Fibroblast of lung (primary cell): ENCODE measurements at regions not wholly inside any gene's neighbourhood (a gene's known extent, or its start where the extent isn't known, plus 50 kb on each side); places are given as distances from the start of the nearest gene placed in this dataset.

Experiments
- DNase-seq, 2 donors: peaks; one replicate each; pipeline versions ENCODE4 v3.0.0 to v3.0.0-alpha.2; 2010; ENCODE audit warnings: low read depth in 2 of 2
- H2AFZ ChIP-seq: 2 replicates; pipeline ENCODE4 v1.5.1; 2012; ENCODE audit warnings: low read length, control low read depth, inconsistent platforms
- H3K27ac ChIP-seq: 2 replicates; pipeline ENCODE4 v1.5.1; 2011; ENCODE audit warnings: low read length, control low read depth; ENCODE audit not compliant: insufficient read depth
- H3K27me3 ChIP-seq: 2 replicates; pipeline ENCODE4 v1.5.1; 2011; ENCODE audit warnings: mild to moderate bottlenecking, low read length; ENCODE audit not compliant: control insufficient read depth, insufficient read depth
- H3K36me3 ChIP-seq: 2 replicates; pipeline ENCODE4 v1.5.1; 2011; ENCODE audit warnings: low read length; ENCODE audit not compliant: control insufficient read depth, insufficient read depth
- H3K4me1 ChIP-seq: 2 replicates; pipeline ENCODE4 v1.5.1; 2011; ENCODE audit warnings: low read length; ENCODE audit not compliant: control insufficient read depth, insufficient read depth; ENCODE audit errors: extremely low read depth
- H3K4me2 ChIP-seq: 2 replicates; pipeline ENCODE4 v1.5.1; 2011; ENCODE audit warnings: low read length, control low read depth; ENCODE audit not compliant: insufficient read depth; ENCODE audit errors: extremely low read depth
- H3K4me3 ChIP-seq, 4 experiments: fragments of 200-600 bp in 1 of 4; sonication (generic) in 1 of 4; replicated peaks in 1 of 4; 2 replicates each; pipeline ENCODE4 v1.5.1; 2011 to 2016; ENCODE audit warnings: low read length in 4 of 4, low read depth in 3 of 4, mild to moderate bottlenecking in 3 of 4, control low read depth in 2 of 4, inconsistent platforms in 1 of 4, mixed read lengths in 1 of 4; ENCODE audit not compliant: insufficient read depth in 1 of 4; ENCODE audit errors: control extremely low read depth in 1 of 4
- H3K79me2 ChIP-seq: 2 replicates; pipeline ENCODE4 v1.5.1; 2012; ENCODE audit warnings: mild to moderate bottlenecking, low read length, inconsistent platforms; ENCODE audit not compliant: control insufficient read depth, insufficient read depth
- H3K9ac ChIP-seq: 2 replicates; pipeline ENCODE4 v1.5.1; 2011; ENCODE audit warnings: mild to moderate bottlenecking, low read length, control low read depth; ENCODE audit not compliant: insufficient read depth
- H3K9me3 ChIP-seq: 2 replicates; pipeline ENCODE4 v1.5.1; 2012; ENCODE audit warnings: low read depth, low read length; ENCODE audit not compliant: control insufficient read depth, insufficient read depth
- H4K20me1 ChIP-seq: 2 replicates; pipeline ENCODE4 v1.5.1; 2011; ENCODE audit warnings: low read length; ENCODE audit not compliant: control insufficient read depth, insufficient read depth; ENCODE audit errors: extremely low read depth
- EZH2 ChIP-seq: IDR thresholded peaks from 2 replicates; pipeline ENCODE4 v1.5.1; 2012; ENCODE audit warnings: low read length, control low read depth, mild to moderate bottlenecking; ENCODE audit errors: missing control alignments
- TF ChIP-seq, protein P1 (sequence below), 2 donors: IDR thresholded peaks in 1 of 2; conservative IDR thresholded peaks in 1 of 2; 1 replicate in 1 of 2; 2 replicates in 1 of 2; pipeline ENCODE4 v1.5.1; 2011 to 2012; ENCODE audit warnings: low read length in 2 of 2, control low read depth in 1 of 2, inconsistent platforms in 1 of 2, low read depth in 1 of 2, mild to moderate bottlenecking in 1 of 2

DNA sequence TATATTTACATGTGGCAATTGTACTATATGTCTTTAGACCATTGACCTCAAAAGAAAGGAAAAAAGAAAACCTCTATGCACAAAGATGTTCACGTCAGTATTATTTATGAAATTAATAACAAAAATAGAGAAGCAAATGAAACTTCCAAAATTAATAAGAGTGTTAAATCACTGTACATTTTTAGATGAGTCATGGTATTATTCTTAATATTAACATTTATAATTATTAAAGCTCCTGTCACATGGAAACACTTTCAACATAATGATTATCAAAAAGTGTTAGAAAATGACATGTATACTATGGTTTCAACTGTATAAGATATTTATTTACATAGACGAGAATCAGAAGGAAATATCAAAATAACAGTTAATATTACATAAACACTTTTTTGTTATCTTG lies 324.9 kb upstream of the RUNX1 start:
- H3K4me3 ChIP-seq = no peak overlapping the region
- H3K27ac ChIP-seq = no peak overlapping the region
- no peak overlapping the region for H2AFZ ChIP-seq
- no peaks in the 10 kb centered on the region for H3K79me2 ChIP-seq
- H3K9me3 ChIP-seq = no peaks in the 10 kb centered on the region
- H3K36me3 ChIP-seq = no peaks in the 10 kb centered on the region
- DNase-seq = no peak
- no peak overlapping the region for H3K9ac ChIP-seq
- no peak overlapping the region for H3K4me2 ChIP-seq
- no peaks in the 10 kb centered on the region for H3K4me1 ChIP-seq
- TF ChIP-seq, protein P1, sequence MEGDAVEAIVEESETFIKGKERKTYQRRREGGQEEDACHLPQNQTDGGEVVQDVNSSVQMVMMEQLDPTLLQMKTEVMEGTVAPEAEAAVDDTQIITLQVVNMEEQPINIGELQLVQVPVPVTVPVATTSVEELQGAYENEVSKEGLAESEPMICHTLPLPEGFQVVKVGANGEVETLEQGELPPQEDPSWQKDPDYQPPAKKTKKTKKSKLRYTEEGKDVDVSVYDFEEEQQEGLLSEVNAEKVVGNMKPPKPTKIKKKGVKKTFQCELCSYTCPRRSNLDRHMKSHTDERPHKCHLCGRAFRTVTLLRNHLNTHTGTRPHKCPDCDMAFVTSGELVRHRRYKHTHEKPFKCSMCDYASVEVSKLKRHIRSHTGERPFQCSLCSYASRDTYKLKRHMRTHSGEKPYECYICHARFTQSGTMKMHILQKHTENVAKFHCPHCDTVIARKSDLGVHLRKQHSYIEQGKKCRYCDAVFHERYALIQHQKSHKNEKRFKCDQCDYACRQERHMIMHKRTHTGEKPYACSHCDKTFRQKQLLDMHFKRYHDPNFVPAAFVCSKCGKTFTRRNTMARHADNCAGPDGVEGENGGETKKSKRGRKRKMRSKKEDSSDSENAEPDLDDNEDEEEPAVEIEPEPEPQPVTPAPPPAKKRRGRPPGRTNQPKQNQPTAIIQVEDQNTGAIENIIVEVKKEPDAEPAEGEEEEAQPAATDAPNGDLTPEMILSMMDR (conservative IDR thresholded peaks at IDR 0.05 in 1 of 2, IDR thresholded peaks at IDR 0.05 in 1 of 2; ENCODE audit: low read depth in 1 of 2, low read length in 2 of 2) = no peak
- no peak for TF ChIP-seq EZH2
- no peaks in the 10 kb centered on the region for H3K27me3 ChIP-seq
- H4K20me1 ChIP-seq = no peaks in the 10 kb centered on the region

GRCh38 chr21:35372201-35372600 lies 323.1 kb upstream of the RUNX1 start:
- Histone ChIP-seq H3K4me1 (no peaks in the 10 kb centered on the region), H3K27ac (no peak overlapping the region), H3K4me3 (no peak overlapping the region), H3K79me2 (no peaks in the 10 kb centered on the region), H3K9ac (no peak overlapping the region), H3K27me3 (no peaks in the 10 kb centered on the region), H3K36me3 (no peaks in the 10 kb centered on the region), H3K4me2 (no peak overlapping the region), H4K20me1 (no peaks in the 10 kb centered on the region), H2AFZ (no peak overlapping the region), H3K9me3 (no peaks in the 10 kb centered on the region)
- no peak for TF ChIP-seq EZH2
- TF ChIP-seq, protein P1 (conservative IDR thresholded peaks at IDR 0.05 in 1 of 2, IDR thresholded peaks at IDR 0.05 in 1 of 2; ENCODE audit: low read depth in 1 of 2, low read length in 2 of 2) = no peak
- DNase-seq = no peak

GRCh38 chr21:35370671-35371070 lies 321.6 kb upstream of the RUNX1 start:
- Histone ChIP-seq H3K9me3 (no peaks in the 10 kb centered on the region), H3K9ac (no peak overlapping the region), H3K36me3 (no peaks in the 10 kb centered on the region), H3K4me1 (peaks cover 2% of the 10 kb centered on the region), H3K4me2 (no peak overlapping the region), H3K4me3 (no peak overlapping the region), H4K20me1 (no peaks in the 10 kb centered on the region), H3K27ac (no peak overlapping the region), H3K79me2 (no peaks in the 10 kb centered on the region), H2AFZ (no peak overlapping the region), H3K27me3 (no peaks in the 10 kb centered on the region)
- DNase-seq = no peak
- no peak for TF ChIP-seq EZH2
- TF ChIP-seq, protein P1 (conservative IDR thresholded peaks at IDR 0.05 in 1 of 2, IDR thresholded peaks at IDR 0.05 in 1 of 2; ENCODE audit: low read depth in 1 of 2, low read length in 2 of 2) = no peak
